Uterus (tissue), 2 donors: ENCODE measurements at regions not wholly inside any gene's neighbourhood (a gene's known extent, or its start where the extent isn't known, plus 50 kb on each side); places are given as distances from the start of the nearest gene placed in this dataset.

ENCODE experiments used
- POLR2A ChIP-seq, 2 donors: fragments of 450-650 bp; IDR thresholded peaks; one replicate each; pipeline ENCODE4 v1.6.1; 2016; ENCODE audit warnings: antibody characterized with exemption in 2 of 2, mild to moderate bottlenecking in 1 of 2, moderate library complexity in 1 of 2
- TF ChIP-seq, protein P1 (sequence below), 4 experiments: fragments of 200-600 bp in 2 of 4; fragments of 450-650 bp in 2 of 4; sonication (generic) in 2 of 4; IDR thresholded peaks; one replicate each; pipeline ENCODE4 v1.5.1; 2016 to 2019; ENCODE audit warnings: antibody characterized with exemption in 4 of 4, mild to moderate bottlenecking in 2 of 4, moderate library complexity in 1 of 4

- TF ChIP-seq, protein P1, sequence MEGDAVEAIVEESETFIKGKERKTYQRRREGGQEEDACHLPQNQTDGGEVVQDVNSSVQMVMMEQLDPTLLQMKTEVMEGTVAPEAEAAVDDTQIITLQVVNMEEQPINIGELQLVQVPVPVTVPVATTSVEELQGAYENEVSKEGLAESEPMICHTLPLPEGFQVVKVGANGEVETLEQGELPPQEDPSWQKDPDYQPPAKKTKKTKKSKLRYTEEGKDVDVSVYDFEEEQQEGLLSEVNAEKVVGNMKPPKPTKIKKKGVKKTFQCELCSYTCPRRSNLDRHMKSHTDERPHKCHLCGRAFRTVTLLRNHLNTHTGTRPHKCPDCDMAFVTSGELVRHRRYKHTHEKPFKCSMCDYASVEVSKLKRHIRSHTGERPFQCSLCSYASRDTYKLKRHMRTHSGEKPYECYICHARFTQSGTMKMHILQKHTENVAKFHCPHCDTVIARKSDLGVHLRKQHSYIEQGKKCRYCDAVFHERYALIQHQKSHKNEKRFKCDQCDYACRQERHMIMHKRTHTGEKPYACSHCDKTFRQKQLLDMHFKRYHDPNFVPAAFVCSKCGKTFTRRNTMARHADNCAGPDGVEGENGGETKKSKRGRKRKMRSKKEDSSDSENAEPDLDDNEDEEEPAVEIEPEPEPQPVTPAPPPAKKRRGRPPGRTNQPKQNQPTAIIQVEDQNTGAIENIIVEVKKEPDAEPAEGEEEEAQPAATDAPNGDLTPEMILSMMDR (IDR thresholded peaks at IDR 0.05), result no peak
- TF ChIP-seq POLR2A (IDR thresholded peaks at IDR 0.05), result no peak
Measured at GRCh38 chr3:148494451-148494850, 203.3 kb upstream of the AGTR1 start.
